NCI-H2107 treated with DMSO at 0.1 percent for 48 hours (cell line): ENCODE measurements at regions not wholly inside any gene's neighbourhood (a gene's known extent, or its start where the extent isn't known, plus 50 kb on each side); places are given as distances from the start of the nearest gene placed in this dataset.
"Not testable (repeated sequence)": the region's sequence is repeated elsewhere in the genome, so short reads cannot be mapped to it uniquely, and the experiment has no call there.

Experiments used
- DNase-seq: peaks from one replicate; lab custom pipeline; 2025; ENCODE audit not compliant: unreplicated experiment; lab: John Stamatoyannopoulos, UW

DNA sequence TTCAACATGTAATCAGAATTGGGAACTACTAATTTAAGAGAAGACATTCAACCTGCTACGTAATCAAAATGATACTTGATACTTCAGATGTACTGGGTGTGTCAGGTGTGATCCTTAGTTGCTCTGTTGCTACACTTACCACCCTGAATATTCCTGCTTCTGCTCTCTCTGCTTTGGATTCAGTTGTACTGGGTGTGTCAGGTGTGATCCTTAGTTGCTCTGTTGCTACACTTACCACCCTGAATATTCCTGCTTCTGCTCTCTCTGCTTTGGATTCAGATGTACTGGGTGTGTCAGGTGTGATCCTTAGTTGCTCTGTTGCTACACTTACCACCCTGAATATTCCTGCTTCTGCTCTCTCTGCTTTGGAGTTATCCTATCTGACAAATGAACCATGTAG lies 290.2 kb downstream of the RAB38 start:
- not testable (repeated sequence) for DNase-seq

DNA sequence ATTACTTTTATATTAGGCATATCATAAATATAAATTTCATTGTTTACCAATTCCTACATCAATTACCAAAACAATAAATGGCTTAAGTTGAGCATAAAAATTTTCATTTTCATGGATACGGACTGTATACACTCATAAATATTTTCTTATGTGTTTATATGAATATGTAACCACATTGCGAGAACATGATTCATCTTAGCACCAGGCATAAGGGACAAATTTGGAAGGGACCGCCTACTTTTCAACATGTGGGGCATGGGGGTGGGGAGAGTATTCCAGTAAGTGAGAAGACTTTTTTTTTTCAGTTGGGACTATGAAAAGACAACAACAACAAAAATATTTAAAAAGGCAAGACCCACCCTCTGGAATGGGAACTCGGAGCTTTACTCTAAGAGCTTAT lies 296.1 kb downstream of the RAB38 start:
- no peak for DNase-seq

DNA sequence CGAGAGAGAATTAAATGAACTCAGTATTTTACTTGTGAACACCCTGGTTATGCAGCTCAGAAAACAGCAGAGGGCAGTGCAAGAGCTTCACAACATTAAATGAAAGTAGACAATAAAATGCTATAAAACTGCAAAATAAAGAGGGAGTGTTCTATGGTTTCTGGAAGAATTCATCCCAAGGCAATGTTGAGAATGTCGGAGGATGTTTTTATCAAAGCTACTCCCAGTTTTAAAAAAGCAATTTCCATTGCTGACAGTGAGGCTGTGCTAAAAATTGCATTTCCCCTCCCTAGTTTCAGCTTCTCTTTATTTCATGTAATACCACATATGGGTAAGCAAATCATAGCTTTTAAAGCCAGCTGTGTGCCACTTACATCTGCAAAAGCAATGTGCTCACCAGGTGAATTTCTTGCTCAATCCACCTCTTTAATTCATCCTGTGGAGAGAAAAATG lies 296.8 kb downstream of the RAB38 start:
- no peak for DNase-seq

DNA sequence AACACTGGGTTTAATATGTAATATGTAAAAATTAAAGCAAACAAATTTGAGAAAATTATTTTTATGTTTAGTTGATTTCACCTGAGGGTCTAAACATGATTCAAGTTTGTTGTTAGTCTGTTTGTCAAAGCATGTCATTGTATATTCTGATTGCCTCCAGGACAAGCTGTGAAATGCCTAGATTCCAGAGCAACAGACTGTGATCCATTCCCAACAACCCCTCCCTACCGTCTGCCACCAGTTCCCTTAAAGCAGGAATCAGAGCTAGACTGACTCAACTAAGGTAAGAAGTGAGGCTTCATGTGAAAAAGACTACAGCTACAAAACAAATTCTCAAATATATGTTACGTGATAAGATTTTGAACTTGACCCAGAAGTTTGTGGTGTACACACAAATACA lies 304.2 kb downstream of the RAB38 start:
- DNase-seq = no peak

DNA sequence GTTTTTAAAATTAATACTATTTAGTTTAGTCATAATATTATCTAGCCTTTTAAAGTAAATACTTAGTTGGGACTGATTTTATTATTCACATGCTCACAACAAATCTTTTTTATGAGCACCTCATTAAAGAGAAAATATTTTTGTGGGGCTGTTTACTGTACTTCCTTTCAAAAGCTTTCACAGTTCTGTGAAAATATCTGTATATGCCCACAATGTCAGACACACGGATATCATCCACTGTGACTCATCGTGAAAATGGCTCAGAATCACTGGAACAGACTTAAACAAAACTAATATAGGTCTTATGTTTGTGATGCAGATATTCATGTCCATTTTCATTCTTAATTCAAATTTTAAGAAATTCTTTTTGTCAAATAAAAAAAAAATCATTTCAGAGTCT lies 305.2 kb downstream of the RAB38 start:
- DNase-seq = no peak

DNA sequence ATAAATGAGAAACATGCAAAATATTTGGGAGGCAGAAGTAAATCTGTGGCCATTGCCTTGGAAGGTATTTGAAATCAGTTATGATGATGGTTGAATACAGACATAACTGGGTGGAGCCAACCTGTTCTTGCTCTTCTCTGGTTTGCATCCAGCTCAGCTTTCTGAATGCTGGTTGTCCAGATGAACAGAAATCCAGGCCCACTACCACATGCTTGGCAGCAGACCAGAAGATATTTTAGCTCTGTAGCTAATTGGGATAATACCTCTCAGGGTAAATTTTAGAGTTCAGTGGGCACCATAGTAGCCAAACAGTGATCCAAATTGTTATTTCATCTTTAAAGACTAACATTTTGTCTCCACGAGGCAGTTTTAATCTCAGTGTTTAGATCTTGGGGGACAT lies 308.3 kb downstream of the RAB38 start:
- DNase-seq = no peak

DNA sequence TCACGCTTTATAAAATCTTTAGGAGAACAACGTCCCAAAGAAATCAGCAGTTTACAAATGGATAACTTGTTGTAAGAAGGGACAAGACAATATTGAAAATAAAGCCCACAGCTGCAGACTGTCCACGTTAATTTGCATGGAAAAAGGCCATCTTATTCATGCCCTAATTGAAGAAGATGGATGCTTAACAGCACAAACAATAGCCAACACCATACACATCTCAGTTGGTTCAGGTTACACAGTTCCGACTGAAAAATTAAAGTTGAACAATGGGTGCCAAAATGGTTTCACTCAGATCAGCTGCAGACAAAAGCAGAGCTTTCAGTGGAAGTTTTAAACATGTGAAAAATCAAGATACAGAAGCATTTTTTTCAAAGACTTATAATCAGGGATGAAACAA lies 314.2 kb downstream of the RAB38 start:
- DNase-seq = no peak

DNA sequence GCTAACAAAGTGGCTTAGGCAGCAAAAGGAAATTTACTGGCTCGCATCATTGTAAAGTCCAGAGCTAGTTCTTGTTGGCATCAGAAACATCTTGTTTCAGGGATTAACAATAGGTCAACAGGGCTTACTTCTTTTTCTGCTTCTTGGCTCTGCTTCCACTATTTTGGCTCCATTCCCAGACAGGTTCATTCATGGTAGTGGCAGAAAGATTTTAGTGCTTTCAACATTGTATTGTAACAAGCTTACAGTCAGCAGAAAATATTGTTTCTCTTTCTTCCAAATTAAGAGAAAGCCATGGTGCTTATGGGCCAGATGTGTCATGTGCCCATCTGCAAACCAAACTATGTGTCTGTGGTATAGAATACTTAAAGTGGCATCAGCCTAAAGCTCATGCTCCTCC lies 315.6 kb downstream of the RAB38 start:
- no peak for DNase-seq

DNA sequence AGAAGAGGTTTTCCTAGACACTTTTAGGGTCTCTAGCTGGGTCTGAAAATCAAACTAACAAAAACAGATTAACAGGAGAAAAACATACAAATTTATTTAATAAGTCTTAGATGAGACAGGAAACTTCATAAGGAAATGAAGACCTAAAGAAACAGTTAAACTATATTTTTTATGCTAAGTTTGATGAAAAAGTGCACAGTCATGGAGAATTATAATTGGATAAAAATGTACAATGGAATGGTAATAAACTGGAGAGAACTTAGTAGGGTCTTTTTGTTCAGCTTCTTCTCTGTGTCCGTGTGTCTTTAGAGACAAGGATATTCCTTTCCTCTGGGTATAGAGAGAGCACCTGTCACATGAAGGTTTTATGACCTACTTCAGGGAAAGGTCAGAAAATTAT lies 323.4 kb downstream of the RAB38 start:
- no peak for DNase-seq

DNA sequence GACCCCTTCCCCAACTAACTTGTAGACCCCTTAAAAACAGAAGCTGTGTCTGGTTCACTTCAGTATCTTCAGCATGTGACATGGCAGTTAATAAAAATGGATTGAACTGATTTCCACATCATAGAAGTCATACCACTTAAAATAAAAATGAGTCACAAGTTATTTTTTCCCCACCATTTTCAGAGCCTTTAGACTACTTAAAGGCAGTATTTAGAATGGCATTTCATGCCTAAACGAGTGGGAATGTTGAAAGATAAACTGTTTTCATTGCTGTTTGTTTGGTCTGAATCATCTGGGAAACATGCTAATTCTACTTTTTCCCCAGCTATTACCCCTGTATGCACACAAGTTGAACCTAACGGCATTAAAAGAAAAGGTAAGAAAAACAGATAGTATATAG lies 324.0 kb downstream of the RAB38 start:
- DNase-seq = no peak

DNA sequence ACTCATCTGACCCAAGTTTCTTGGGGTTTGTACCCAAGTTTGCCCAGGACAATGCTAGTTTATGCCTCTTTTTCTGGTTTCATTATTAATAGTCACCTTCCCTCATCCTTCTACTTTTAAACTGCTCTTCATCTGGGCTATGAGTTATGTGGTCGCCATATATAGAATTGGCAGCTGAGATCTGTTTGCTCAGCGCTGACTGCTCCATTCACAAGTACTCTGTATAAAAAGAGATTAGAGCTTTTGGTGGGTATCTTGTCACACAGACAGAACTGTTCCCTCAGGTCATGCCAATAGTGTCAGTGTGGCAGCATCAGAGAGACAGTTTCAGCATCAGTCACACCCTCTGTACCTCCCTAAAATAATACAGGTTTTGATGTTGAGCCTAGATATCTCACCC lies 326.0 kb downstream of the RAB38 start:
- no peak for DNase-seq

DNA sequence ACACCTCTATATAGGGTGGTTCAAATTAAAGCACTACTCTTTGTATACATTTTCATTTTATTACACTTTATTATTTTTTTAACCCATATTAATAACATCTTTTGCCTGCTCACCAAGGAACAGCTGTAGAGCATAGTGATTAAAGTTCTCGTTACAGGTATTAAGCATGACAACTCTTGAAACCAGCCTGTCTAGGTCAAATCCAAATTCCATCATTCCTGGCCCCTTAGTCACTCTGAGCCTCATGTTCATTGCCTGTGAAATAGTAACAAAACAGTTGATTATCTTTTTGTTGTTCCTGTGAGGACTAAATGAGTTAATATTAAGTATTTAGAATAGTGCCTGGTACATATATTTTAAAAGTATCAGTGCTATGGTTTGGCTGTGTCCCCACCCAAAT lies 334.5 kb downstream of the RAB38 start:
- DNase-seq = no peak

DNA sequence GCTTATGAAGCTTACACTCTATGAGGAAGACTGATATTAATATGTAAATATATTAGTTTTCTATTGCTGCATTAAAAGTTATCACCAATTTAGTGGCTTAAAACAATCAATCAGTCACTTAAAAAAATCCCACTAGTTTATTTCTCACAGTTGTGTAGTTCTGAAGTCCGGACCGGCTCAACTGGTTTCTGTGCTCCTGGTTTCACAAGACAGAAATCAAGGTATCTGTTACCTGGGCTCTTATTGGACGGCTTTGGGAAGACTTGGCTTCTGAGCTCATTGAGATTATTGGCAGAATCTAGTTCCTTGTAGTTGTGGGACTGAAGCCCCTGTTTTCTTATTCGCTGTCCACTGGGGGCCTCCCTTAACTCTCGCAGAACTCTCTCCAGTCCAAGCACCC lies 343.0 kb downstream of the RAB38 start:
- DNase-seq = no peak

DNA sequence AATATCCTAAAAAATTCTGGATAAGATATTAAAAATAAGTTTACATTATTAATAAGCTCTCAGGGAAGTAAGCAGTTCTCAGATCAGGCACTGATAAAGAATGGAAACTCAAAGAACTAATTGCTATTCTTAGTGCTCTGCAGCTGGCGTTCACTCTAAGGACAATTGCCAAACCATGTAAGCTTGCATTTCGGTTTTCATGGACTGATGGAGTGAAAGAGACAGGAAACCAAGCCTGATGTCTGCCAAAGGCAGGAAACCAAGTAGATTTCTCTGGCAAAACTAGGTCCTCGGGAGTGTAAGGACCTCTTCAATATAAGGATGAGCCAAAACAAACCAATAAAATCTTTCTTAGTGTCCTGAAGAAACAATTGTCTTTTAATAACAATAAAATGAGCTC lies 355.2 kb downstream of the RAB38 start:
- DNase-seq = no peak

DNA sequence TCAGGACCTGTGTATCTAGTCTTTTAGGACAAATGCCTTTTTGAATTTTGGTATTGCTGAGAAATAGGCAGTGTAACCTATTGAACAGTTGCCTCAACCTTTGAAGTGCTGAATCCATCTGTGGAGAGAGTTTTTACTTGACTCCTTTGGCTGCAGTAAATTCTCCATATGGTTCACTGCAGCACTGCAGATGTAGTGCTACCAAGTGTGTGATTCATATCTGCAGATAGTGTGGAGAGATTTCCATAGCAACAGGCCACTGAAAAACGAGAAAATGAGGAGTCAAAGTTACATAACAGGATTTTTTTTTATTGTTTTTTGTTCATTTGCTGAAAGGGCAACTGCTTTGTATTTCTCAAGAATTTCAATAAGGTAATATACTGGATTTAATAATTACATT lies 356.1 kb downstream of the RAB38 start:
- no peak for DNase-seq

DNA sequence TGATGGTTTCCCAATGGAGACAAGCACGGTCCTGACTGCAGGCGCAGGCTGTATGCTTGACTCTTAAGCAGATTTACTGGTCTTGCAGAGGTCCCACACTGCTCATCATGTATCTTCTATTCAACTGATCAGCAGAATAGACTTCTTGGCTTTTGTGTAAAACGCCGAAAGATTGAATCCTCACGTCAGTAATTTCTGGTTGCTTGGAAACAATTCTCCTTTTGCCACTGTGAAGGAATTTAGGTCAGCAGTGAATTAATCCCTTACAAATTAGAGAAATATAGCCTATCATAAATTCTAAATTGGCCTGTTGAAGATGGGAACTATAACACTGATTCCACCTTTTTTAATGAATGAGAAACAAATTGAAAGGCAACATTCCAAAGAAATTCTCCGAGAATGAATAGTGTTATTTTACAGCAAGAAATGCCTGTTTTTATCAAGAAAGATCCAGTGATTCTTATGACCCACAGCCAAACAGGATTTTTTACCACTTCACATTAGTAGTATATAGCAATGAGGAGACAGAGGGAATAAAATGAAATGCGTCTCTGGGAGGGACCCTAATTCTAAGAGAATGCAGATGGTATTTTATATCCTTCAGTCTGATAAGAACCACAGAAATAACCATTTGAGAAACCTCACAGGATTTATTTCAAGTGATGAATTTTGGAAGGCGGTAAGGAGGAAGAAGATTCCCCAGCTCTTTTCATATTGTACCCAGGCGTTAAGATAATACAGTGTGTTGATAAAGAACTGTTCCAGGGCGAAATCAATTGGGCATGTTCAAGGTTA lies 362.5 kb downstream of the RAB38 start:
- no peak for DNase-seq

DNA sequence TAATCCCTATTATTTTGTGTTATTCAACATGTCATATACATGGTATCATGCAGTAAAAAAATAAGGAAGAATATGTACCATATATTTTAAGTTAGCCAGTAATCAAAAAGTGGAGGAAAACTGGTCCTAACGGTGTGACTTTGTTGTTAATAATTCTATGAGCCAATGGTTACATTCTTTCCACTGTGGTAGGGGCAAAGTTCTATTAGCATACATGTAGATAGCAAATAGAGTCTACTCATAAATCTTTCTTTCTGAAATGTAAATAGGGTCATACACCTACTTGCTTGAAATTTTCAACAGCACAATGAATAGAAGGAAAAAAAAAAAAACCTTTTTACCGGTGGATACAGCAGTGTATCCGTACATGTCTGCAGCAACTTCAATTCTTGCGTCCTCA lies 364.8 kb downstream of the RAB38 start:
- no peak for DNase-seq

DNA sequence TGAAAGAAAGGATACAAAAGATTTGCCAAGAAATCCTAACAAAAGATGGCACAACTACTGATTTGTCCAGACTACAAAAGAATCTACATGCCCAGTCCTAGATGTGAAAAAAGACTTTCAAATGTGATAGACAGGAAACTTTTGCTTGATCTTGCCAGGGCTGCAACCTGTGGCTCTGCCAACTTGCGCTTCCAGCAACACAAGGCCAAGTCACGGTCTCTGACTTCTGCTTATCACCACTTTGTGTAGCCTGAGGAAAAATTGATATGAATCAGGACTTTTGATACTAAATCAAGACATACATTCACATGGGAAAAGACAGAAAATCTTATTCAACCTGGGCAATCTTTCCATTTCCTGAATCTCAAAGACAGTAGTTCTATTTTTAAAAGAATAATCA lies 366.0 kb downstream of the RAB38 start:
- DNase-seq = no peak

DNA sequence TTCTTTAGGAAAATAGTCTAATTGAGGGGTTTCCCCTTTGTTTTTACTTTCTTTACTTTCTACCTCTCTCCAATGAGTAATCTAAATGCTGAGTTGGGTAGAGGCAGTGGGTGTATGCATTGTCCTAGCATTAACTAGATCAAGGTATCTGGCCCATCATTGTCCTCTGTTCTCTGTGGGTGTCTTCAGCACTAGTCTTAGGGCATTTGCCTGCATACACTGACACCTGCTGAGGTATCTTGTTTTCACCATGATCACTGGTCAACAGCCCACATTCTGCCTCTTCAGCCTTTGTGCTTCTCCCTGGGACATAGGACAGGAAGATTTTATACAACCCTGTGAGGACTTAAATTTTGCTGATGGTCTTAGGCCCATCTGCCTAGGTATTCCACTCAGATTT lies 371.1 kb downstream of the RAB38 start:
- DNase-seq = no peak

DNA sequence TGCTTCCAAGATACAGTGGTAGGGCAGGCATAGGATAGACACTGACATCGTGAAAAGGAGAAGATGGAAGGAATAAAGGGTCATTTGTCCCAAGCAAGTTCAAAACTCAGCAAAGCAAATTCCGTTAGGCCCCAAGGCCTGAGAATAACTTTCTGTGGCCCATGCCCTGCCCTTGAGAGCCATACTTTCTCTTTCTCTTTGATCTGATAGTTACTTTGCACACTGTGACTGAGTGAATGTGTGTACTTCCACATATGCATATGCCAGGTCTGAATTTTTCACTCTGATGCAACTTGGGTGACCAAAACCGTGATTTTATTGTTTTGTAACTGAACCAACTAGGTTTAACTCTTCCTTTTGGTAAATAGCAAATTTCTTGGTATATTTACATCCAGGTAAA lies 371.5 kb downstream of the RAB38 start:
- DNase-seq = no peak

DNA sequence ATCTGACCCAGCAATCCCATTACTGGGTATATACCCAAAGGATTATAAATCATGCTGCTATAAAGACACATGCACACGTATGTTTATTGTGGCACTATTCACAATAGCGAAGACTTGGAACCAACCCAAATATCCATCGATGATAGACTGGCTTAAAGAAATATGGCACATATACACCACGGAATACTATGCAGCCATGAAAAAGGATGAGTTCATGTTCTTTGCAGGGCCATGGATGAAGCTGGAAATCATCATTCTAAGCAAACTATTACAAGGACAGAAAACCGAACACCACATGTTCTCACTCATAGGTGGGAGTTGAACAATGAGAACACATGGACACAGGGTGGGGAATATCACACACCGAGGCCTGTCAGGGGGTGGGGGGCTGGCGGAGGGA lies 390.4 kb downstream of the RAB38 start:
- not testable (repeated sequence) for DNase-seq

DNA sequence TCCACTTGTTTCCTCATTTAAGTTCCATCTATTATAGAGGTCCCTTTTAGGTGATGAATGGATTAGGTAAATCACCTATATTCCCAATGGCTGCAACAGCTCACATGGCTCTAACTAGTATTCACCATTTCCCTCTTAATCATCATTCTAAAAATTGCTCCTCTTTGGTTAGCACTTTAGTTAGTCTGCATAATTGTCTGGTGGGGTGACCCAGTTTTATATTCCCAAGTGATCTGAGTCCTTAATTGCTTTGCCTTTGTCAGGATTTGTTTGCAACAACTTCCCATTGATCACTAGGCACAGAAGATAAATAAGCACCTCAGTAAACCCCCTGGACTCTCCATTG lies 395.2 kb downstream of the RAB38 start:
- DNase-seq = no peak

DNA sequence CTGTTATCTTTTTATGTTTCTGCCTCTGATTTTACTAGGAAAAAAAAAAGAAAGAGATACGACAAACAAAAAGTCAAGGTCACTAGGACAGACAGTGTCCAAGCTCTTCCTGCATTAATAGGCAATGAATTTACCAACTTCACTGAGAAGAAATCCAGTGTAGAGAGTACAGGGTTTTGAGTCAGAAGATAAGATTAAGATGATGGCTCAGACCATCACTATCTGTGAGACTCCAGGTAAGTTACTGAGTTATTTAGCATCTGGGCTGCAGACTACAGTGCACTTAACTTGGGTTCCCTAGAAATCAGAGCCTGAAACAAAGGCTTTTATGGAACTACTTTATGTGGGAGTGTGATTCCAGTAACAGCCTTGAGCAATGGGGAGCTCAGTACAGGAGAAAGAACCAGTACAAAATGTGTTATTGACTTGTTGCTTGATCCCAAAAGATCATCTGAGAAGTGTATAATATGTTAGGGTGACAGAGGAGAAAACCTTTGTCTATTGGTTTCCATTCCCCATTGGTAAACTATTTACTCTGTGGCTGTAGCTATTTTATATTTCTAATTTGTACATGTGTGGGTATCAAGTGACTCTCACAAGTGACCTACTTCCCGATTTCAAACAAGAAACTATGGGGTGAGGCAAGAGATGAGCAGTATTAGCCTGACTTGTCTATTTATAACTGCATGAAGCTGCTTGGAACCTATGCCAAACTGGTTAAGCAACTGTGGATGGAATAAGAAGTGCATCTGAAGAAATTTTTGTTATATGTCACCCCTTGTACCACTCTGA lies 395.8 kb downstream of the RAB38 start:
- DNase-seq = no peak
